Uterus (tissue), 2 donors: ENCODE measurements at regions not wholly inside any gene's neighbourhood (a gene's known extent, or its start where the extent isn't known, plus 50 kb on each side); places are given as distances from the start of the nearest gene placed in this dataset.

Source experiments
- CTCF ChIP-seq, 4 experiments: fragments of 200-600 bp in 2 of 4; fragments of 450-650 bp in 2 of 4; sonication (generic) in 2 of 4; IDR thresholded peaks; one replicate each; pipeline ENCODE4 v1.5.1; 2016 to 2019; ENCODE audit warnings: antibody characterized with exemption in 4 of 4, mild to moderate bottlenecking in 2 of 4, moderate library complexity in 1 of 4
- POLR2A ChIP-seq, 2 donors: fragments of 450-650 bp; IDR thresholded peaks; one replicate each; pipeline ENCODE4 v1.6.1; 2016; ENCODE audit warnings: antibody characterized with exemption in 2 of 2, mild to moderate bottlenecking in 1 of 2, moderate library complexity in 1 of 2

- TF ChIP-seq CTCF (IDR thresholded peaks at IDR 0.05) (no peak), POLR2A (IDR thresholded peaks at IDR 0.05) (no peak)
Observed at GRCh38 chr2:193336781-193337180, 1142.0 kb upstream of the TMEFF2 start.
